ENCODE measurements at regions not wholly inside any gene's neighbourhood (a gene's known extent, or its start where the extent isn't known, plus 50 kb on each side); places are given as distances from the start of the nearest gene placed in this dataset.

GRCh38 chr3:40841570-40842109 is 316.9 kb downstream of the ZNF621 start:
- TF ChIP-seq POLR2A (IDR thresholded peaks at IDR 0.05) = no peak
- no peak for TF ChIP-seq CTCF (IDR thresholded peaks at IDR 0.05)

All from esophagus squamous epithelium (tissue), 4 donors.